Smooth muscle cell (in vitro differentiated cells): ENCODE measurements at regions not wholly inside any gene's neighbourhood (a gene's known extent, or its start where the extent isn't known, plus 50 kb on each side); places are given as distances from the start of the nearest gene placed in this dataset.

Experiments
- DNase-seq: peaks from one replicate; lab custom pipeline; 2025; ENCODE audit not compliant: unreplicated experiment; lab: John Stamatoyannopoulos, UW
- H2AFZ ChIP-seq: fragments of 200-600 bp; sonication (generic); 2 replicates; pipeline ENCODE4 v1.6.0; 2016; ENCODE audit warnings: antibody characterized with exemption, low read depth, mild to moderate bottlenecking
- H3F3A ChIP-seq: fragments of 200-600 bp; sonication (generic); 2 replicates; pipeline ENCODE4 v1.6.0; 2017; ENCODE audit warnings: antibody characterized with exemption, low read depth
- H3K27ac ChIP-seq: fragments of 200-600 bp; sonication (generic); 2 replicates; pipeline ENCODE4 v1.5.1; 2016; ENCODE audit warnings: low read depth, mild to moderate bottlenecking
- H3K27me3 ChIP-seq: fragments of 200-600 bp; sonication (generic); 2 replicates; pipeline ENCODE4 v1.6.1; 2016; ENCODE audit warnings: low read depth, mild to moderate bottlenecking
- H3K36me3 ChIP-seq: fragments of 200-600 bp; sonication (generic); 2 replicates; pipeline ENCODE4 v1.5.1; 2016; ENCODE audit warnings: low read depth
- H3K4me1 ChIP-seq: fragments of 200-600 bp; sonication (generic); 2 replicates; pipeline ENCODE4 v1.5.1; 2016; ENCODE audit warnings: low read depth
- H3K4me2 ChIP-seq: fragments of 200-600 bp; sonication (generic); 2 replicates; pipeline ENCODE4 v1.6.0; 2016; ENCODE audit warnings: mild to moderate bottlenecking
- H3K4me3 ChIP-seq: fragments of 200-600 bp; sonication (generic); 2 replicates; pipeline ENCODE4 v1.5.1; 2016; ENCODE audit warnings: mild to moderate bottlenecking
- H3K79me2 ChIP-seq: fragments of 200-600 bp; sonication (generic); 2 replicates; pipeline ENCODE4 v1.6.0; 2016; ENCODE audit warnings: low read depth, mild to moderate bottlenecking
- H3K9ac ChIP-seq: fragments of 200-600 bp; sonication (generic); 2 replicates; pipeline ENCODE4 v1.6.0; 2016; ENCODE audit warnings: low read depth
- H3K9me3 ChIP-seq: fragments of 200-600 bp; sonication (generic); replicated peaks from 2 replicates; pipeline ENCODE4 v1.5.1; 2016; ENCODE audit warnings: low read depth
- H4K20me1 ChIP-seq: fragments of 200-600 bp; sonication (generic); 2 replicates; pipeline ENCODE4 v1.6.0; 2016; ENCODE audit warnings: low read depth
- CTCF ChIP-seq: fragments of 200-600 bp; sonication (generic); IDR thresholded peaks from 2 replicates; pipeline ENCODE4 v1.5.1; 2017; ENCODE audit warnings: borderline replicate concordance, mild to moderate bottlenecking, antibody characterized with exemption; ENCODE audit not compliant: insufficient read depth, poor library complexity, severe bottlenecking
- WGBS: methylation state at CpG from one replicate; pipeline ENCODE4 v1.1.7; 2016; ENCODE audit warnings: low lambda C conversion rate; 5-methylcytosine and 5-hydroxymethylcytosine counted together

- Histone ChIP-seq H3K27ac (no peak overlapping the region), H2AFZ (no peak overlapping the region), H3F3A (no peaks in the 10 kb centered on the region), H3K79me2 (no peaks in the 10 kb centered on the region), H4K20me1 (no peaks in the 10 kb centered on the region), H3K36me3 (no peaks in the 10 kb centered on the region), H3K27me3 (no peaks in the 10 kb centered on the region), H3K4me1 (no peaks in the 10 kb centered on the region), H3K4me3 (no peak overlapping the region), H3K4me2 (no peak overlapping the region), H3K9ac (no peak overlapping the region), H3K9me3 (no peaks in the 10 kb centered on the region)
- TF ChIP-seq CTCF: no peak
- no peak for DNase-seq
- 97% methylated on average over 3 of the region's 3 CpGs for WGBS
These were observed 60.2 kb downstream of the ADAMTS1 start for GRCh38 chr21:26784974-26785373.

- Histone ChIP-seq H3K36me3 (no peaks in the 10 kb centered on the region), H3K79me2 (no peaks in the 10 kb centered on the region), H3K4me2 (no peak overlapping the region), H3K4me1 (no peaks in the 10 kb centered on the region), H3K4me3 (no peak overlapping the region), H3K27ac (no peak overlapping the region), H3F3A (no peaks in the 10 kb centered on the region), H2AFZ (no peak overlapping the region), H4K20me1 (no peaks in the 10 kb centered on the region), H3K9me3 (no peaks in the 10 kb centered on the region), H3K9ac (no peak overlapping the region), H3K27me3 (no peaks in the 10 kb centered on the region)
- WGBS: 60% methylated on average over 1 of the region's 1 CpG
- no peak for DNase-seq
- no peak for TF ChIP-seq CTCF
These were observed 61.6 kb downstream of the ADAMTS1 start for GRCh38 chr21:26783466-26784195.

DNA sequence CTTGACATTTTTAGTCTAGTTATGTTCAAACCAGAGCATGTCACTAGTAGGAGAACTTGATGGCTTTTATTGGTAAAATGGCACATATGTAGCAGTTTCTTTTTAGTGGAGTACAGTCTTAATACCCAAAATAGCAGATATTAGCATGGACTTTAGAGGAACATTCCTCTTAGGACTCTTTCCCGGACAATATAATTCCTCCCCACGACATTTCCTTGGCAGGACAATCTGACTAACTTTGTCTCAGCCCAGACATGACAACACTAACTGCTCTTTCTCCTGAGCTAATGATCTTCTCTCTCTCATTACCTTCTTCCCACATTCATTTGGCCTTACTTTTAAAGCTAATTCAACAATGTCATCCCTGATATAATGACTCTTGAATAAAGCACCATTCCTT, 62.5 kb downstream of the ADAMTS1 start:
- 30% methylated on average over 2 of the region's 2 CpGs for WGBS
- Histone ChIP-seq H3F3A (no peaks in the 10 kb centered on the region), H3K27me3 (no peaks in the 10 kb centered on the region), H3K9ac (no peak overlapping the region), H3K79me2 (no peaks in the 10 kb centered on the region), H3K36me3 (no peaks in the 10 kb centered on the region), H2AFZ (peak overlapping the region; percentile 19), H3K9me3 (no peaks in the 10 kb centered on the region), H3K4me2 (no peak overlapping the region), H3K4me3 (no peak overlapping the region), H4K20me1 (no peaks in the 10 kb centered on the region), H3K27ac (peak overlapping the region; percentile 39), H3K4me1 (no peaks in the 10 kb centered on the region)
- DNase-seq: no peak
- no peak for TF ChIP-seq CTCF

- 43% methylated on average over 3 of the region's 3 CpGs for WGBS
- no peaks in the 10 kb centered on the region for H4K20me1 ChIP-seq
These were observed 62.9 kb downstream of the ADAMTS1 start for GRCh38 chr21:26782331-26782730.

More at GRCh38 chr21:26782331-26782730, 62.9 kb downstream of the ADAMTS1 start:
- H3F3A ChIP-seq: no peaks in the 10 kb centered on the region
- no peak overlapping the region for H3K27ac ChIP-seq
- no peaks in the 10 kb centered on the region for H3K4me1 ChIP-seq
- no peaks in the 10 kb centered on the region for H3K27me3 ChIP-seq
- no peaks in the 10 kb centered on the region for H3K79me2 ChIP-seq
- H3K9me3 ChIP-seq: no peaks in the 10 kb centered on the region
- TF ChIP-seq CTCF: no peak
- DNase-seq: no peak
- no peak overlapping the region for H3K9ac ChIP-seq
- H3K36me3 ChIP-seq: no peaks in the 10 kb centered on the region
- H3K4me3 ChIP-seq: no peak overlapping the region
- H3K4me2 ChIP-seq: no peak overlapping the region
- no peak overlapping the region for H2AFZ ChIP-seq
